SK-N-SH treated with all-trans-retinoic acid at 6 μM for 48 hours (cell line): ENCODE measurements at regions not wholly inside any gene's neighbourhood (a gene's known extent, or its start where the extent isn't known, plus 50 kb on each side); places are given as distances from the start of the nearest gene placed in this dataset.

Experiments
- ATAC-seq: fragments of 200-7000 bp; cut with Tn5 transposase; 3 replicates; pipeline ENCODE4 v1.9.1; 2020; ENCODE audit warnings: mild to moderate bottlenecking, moderate library complexity
- ARNTL ChIP-seq: fragments of 450-650 bp; formaldehyde crosslinking; IDR thresholded peaks from 2 replicates; pipeline ENCODE4 v1.5.0; 2020; ENCODE audit warnings: low read depth, mild to moderate bottlenecking, moderate library complexity, borderline replicate concordance
- BACH2 ChIP-seq: fragments of 250-450 bp; sonication (Bioruptor Pico); IDR thresholded peaks from 2 replicates; pipeline ENCODE4 v1.9.0; 2021; ENCODE audit warnings: mild to moderate bottlenecking, borderline replicate concordance
- CREB5 ChIP-seq: fragments of 250-450 bp; sonication (Bioruptor Pico); IDR thresholded peaks from 2 replicates; pipeline ENCODE4 v1.5.1; 2020; ENCODE audit warnings: low read depth, mild to moderate bottlenecking, moderate library complexity
- CSDC2 ChIP-seq: fragments of 250-450 bp; sonication (Bioruptor Pico); IDR thresholded peaks from 2 replicates; pipeline ENCODE4 v1.5.0; 2020; ENCODE audit warnings: mild to moderate bottlenecking, moderate library complexity
- CSRNP3 ChIP-seq: fragments of 250-450 bp; sonication (Bioruptor Pico); IDR thresholded peaks from 2 replicates; pipeline ENCODE4 v1.5.1; 2021; ENCODE audit warnings: mild to moderate bottlenecking, moderate library complexity
- ESRRG ChIP-seq: fragments of 250-450 bp; sonication (Bioruptor Pico); IDR thresholded peaks from 2 replicates; pipeline ENCODE4 v1.6.1; 2021; ENCODE audit warnings: mild to moderate bottlenecking
- ISL1 ChIP-seq: fragments of 250-450 bp; sonication (Bioruptor Pico); IDR thresholded peaks from 2 replicates; pipeline ENCODE4 v2.1.2; 2022; ENCODE audit warnings: mild to moderate bottlenecking, moderate library complexity
- PATZ1 ChIP-seq: fragments of 250-450 bp; sonication (Bioruptor Pico); IDR thresholded peaks from 2 replicates; pipeline ENCODE4 v1.8.0; 2020; ENCODE audit warnings: mild to moderate bottlenecking, moderate library complexity, borderline replicate concordance
- PPARA ChIP-seq: fragments of 250-450 bp; sonication (Bioruptor Pico); IDR thresholded peaks from 2 replicates; pipeline ENCODE4 v1.5.0; 2020; ENCODE audit warnings: mild to moderate bottlenecking, borderline replicate concordance
- RARB ChIP-seq: fragments of 250-450 bp; sonication (Bioruptor Pico); IDR thresholded peaks from 2 replicates; pipeline ENCODE4 v1.8.0; 2021; ENCODE audit warnings: mild to moderate bottlenecking, moderate library complexity
- SNAI2 ChIP-seq: fragments of 250-450 bp; sonication (Bioruptor Pico); IDR thresholded peaks from 2 replicates; pipeline ENCODE4 v1.5.0; 2020; ENCODE audit warnings: mild to moderate bottlenecking, moderate library complexity
- TOX ChIP-seq: fragments of 250-450 bp; sonication (Bioruptor Pico); IDR thresholded peaks from 2 replicates; pipeline ENCODE4 v1.8.0; 2021; ENCODE audit warnings: mild to moderate bottlenecking, moderate library complexity, borderline replicate concordance
- TSHZ2 ChIP-seq: fragments of 250-450 bp; sonication (Bioruptor Pico); IDR thresholded peaks from 2 replicates; pipeline ENCODE4 v1.5.0; 2020; ENCODE audit warnings: mild to moderate bottlenecking, moderate library complexity
- ZC3H10 ChIP-seq: fragments of 250-450 bp; sonication (Bioruptor Pico); IDR thresholded peaks from 2 replicates; pipeline ENCODE4 v1.5.1; 2021; ENCODE audit warnings: mild to moderate bottlenecking, moderate library complexity
- ZFP3 ChIP-seq: fragments of 250-450 bp; sonication (Bioruptor Pico); IDR thresholded peaks from 2 replicates; pipeline ENCODE4 v1.5.0; 2020; ENCODE audit warnings: mild to moderate bottlenecking, moderate library complexity
- ZFP30 ChIP-seq: fragments of 450-650 bp; formaldehyde crosslinking; IDR thresholded peaks from 2 replicates; pipeline ENCODE4 v1.5.0; 2022; ENCODE audit warnings: mild to moderate bottlenecking, moderate library complexity
- ZNF565 ChIP-seq: fragments of 450-650 bp; formaldehyde crosslinking; conservative IDR thresholded peaks from 2 replicates; pipeline ENCODE4 v1.5.0; 2020; ENCODE audit warnings: low read depth, mild to moderate bottlenecking, moderate library complexity
- ZNF70 ChIP-seq: fragments of 450-650 bp; formaldehyde crosslinking; IDR thresholded peaks from 2 replicates; pipeline ENCODE4 v1.5.0; 2020; ENCODE audit warnings: mild to moderate bottlenecking, moderate library complexity
- ZNF8 ChIP-seq: fragments of 450-650 bp; formaldehyde crosslinking; IDR thresholded peaks from 2 replicates; pipeline ENCODE4 v1.5.0; 2020; ENCODE audit warnings: mild to moderate bottlenecking, moderate library complexity
- TF ChIP-seq, protein P1 (sequence below): fragments of 250-450 bp; sonication (Bioruptor Pico); IDR thresholded peaks from 2 replicates; pipeline ENCODE4 v1.8.0; 2021; ENCODE audit warnings: low read depth, mild to moderate bottlenecking, moderate library complexity, borderline replicate concordance

- TF ChIP-seq TSHZ2 (CRISPR knock-in tag): no peak
- no peak for TF ChIP-seq CREB5
- no peak for TF ChIP-seq CSRNP3 (CRISPR knock-in tag)
- TF ChIP-seq PPARA (CRISPR knock-in tag): no peak
- no peak for TF ChIP-seq ZFP3
- no peak for TF ChIP-seq ZNF70 (CRISPR knock-in tag)
- no peak for TF ChIP-seq ZC3H10 (CRISPR knock-in tag)
- TF ChIP-seq ISL1: no peak
- TF ChIP-seq CSDC2 (CRISPR knock-in tag): no peak
- no peak for TF ChIP-seq ZNF8 (CRISPR knock-in tag)
- no peak for TF ChIP-seq TOX (CRISPR knock-in tag)
- TF ChIP-seq BACH2 (CRISPR knock-in tag): no peak
- TF ChIP-seq ZFP30: no peak
- TF ChIP-seq, protein P1, sequence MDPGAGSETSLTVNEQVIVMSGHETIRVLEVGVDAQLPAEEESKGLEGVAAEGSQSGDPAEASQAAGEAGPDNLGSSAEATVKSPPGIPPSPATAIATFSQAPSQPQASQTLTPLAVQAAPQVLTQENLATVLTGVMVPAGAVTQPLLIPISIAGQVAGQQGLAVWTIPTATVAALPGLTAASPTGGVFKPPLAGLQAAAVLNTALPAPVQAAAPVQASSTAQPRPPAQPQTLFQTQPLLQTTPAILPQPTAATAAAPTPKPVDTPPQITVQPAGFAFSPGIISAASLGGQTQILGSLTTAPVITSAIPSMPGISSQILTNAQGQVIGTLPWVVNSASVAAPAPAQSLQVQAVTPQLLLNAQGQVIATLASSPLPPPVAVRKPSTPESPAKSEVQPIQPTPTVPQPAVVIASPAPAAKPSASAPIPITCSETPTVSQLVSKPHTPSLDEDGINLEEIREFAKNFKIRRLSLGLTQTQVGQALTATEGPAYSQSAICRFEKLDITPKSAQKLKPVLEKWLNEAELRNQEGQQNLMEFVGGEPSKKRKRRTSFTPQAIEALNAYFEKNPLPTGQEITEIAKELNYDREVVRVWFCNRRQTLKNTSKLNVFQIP (CRISPR knock-in tag): no peak
- TF ChIP-seq RARB (CRISPR knock-in tag): no peak
- no peak for TF ChIP-seq ARNTL (CRISPR knock-in tag)
- no peak for TF ChIP-seq ZNF565 (CRISPR knock-in tag)
- TF ChIP-seq ESRRG (CRISPR knock-in tag): no peak
- TF ChIP-seq PATZ1 (CRISPR knock-in tag): no peak
- no peak for TF ChIP-seq SNAI2 (CRISPR knock-in tag)
- ATAC-seq: no peak
Measured at GRCh38 chr3:25266677-25267076, 161.4 kb upstream of the RARB start.

GRCh38 chr3:25272090-25272489, 156.0 kb upstream of the RARB start:
- ATAC-seq: no peak
- no peak for TF ChIP-seq BACH2 (CRISPR knock-in tag)
- TF ChIP-seq PATZ1 (CRISPR knock-in tag): no peak
- TF ChIP-seq SNAI2 (CRISPR knock-in tag): no peak
- no peak for TF ChIP-seq ISL1
